T-helper 2 cell treated with Interferon-gamma antibody and Interleukin-4, amounts not matched to agents 5 μg/mL and 100 μg/mL, for 36 hours (primary cell): ENCODE measurements at regions not wholly inside any gene's neighbourhood (a gene's known extent, or its start where the extent isn't known, plus 50 kb on each side); places are given as distances from the start of the nearest gene placed in this dataset.

Experiments
- DNase-seq: peaks from one replicate; pipeline ENCODE4 v3.0.0; 2021; ENCODE audit warnings: low spot score
- H3K27ac Mint-ChIP-seq: one replicate; pipeline ENCODE4 v1.8.0; 2021; ENCODE audit warnings: mild to moderate bottlenecking, mixed read lengths
- H3K27me3 Mint-ChIP-seq: one replicate; pipeline ENCODE4 v1.8.0; 2021; ENCODE audit warnings: low read depth, mixed read lengths
- H3K36me3 Mint-ChIP-seq: one replicate; pipeline ENCODE4 v1.8.0; 2021; ENCODE audit warnings: low read depth, mixed read lengths
- H3K4me1 Mint-ChIP-seq: one replicate; pipeline ENCODE4 v1.8.0; 2021; ENCODE audit warnings: low read depth, mixed read lengths
- H3K4me3 Mint-ChIP-seq: one replicate; pipeline ENCODE4 v1.8.0; 2022; ENCODE audit warnings: mild to moderate bottlenecking, moderate library complexity, mixed read lengths
- H3K9me3 Mint-ChIP-seq: one replicate; pipeline ENCODE4 v1.8.0; 2021; ENCODE audit warnings: mixed read lengths

DNA sequence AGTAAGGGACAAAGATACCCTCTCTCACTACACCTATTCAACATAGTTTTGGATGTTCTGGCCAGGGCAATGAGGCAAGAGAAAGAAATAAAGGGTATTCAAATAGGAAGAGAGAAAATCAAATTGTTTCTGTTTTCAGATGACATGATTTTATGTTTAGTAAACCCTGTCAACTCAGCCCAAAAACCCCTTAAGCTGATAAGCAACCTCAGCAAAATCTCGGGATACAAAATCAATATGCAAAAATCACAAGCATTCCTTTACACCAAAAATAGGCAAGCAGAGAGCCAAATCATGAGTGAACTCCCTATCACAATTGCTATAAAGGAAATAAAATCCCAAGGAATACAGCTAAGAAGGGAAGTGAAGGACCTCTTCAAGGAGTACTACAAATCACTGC, 1130.7 kb upstream of the PIK3C3 start:
- DNase-seq: no peak
- Mint-ChIP-seq H3K27ac (no peak overlapping the region), H3K4me1 (no peaks in the 10 kb centered on the region), H3K27me3 (no peaks in the 10 kb centered on the region), H3K36me3 (no peaks in the 10 kb centered on the region), H3K9me3 (peaks cover 25% of the 10 kb centered on the region), H3K4me3 (no peak overlapping the region)

DNA sequence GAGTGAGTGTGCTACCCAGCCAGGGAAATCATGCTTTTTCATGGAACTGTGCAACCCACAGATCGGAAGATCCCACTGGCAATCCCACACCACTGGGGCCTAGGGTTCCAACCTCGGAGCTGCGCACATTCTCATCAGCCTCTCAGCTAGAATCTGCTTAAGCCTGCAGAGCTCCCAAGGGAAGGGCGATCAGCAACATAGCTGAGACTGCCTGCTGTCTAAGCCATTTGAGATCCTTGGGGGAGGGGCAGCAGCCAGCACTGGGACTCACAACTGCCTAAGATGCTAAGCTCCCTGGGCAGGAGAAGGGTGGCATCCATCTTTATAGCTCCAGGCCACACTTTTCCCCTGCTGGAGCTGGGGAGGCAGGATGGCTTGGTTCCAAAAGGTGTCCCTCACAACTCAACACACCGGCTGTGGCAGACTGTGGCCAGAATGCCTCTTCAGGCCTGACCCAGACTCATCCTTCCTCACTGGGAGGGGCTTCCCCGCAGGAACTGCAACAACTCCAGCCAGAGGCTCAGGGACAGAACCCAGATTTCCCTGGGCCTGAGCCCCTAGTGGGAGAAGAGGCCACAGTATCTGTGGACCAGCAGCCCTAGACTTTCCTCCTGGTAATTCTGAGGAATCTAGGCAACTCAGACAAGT, 1133.3 kb upstream of the PIK3C3 start:
- peaks cover 36% of the 10 kb centered on the region for H3K9me3 Mint-ChIP-seq
- no peak for DNase-seq
- H3K27ac Mint-ChIP-seq: no peak overlapping the region
- no peaks in the 10 kb centered on the region for H3K4me1 Mint-ChIP-seq
- H3K36me3 Mint-ChIP-seq: no peaks in the 10 kb centered on the region
- H3K4me3 Mint-ChIP-seq: no peak overlapping the region
- no peaks in the 10 kb centered on the region for H3K27me3 Mint-ChIP-seq

DNA sequence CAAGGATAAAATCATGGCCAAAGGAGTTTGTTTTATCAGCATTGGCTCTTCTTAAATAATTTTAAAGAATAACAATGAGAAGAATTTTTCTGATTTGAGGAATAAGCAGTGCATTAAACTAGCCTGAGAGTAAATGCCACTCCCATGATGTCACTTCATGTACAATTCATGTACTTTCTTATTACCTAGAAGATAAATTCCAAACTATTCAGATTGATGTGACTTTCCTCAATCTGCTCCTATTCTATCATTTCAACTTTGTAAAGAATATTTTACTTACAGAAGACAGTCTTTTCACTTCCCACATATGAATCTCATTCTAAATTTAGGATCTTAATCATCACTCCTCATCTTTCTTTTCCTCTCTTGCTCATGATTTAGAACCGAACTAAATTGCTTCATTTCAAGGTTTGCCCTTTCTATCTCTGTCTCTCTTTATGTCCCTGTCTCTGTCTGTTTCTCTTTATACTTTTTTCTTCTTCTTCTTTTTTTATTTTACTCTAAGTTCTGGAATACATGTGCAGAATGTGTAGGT, 1142.0 kb upstream of the PIK3C3 start:
- Mint-ChIP-seq H3K27ac (no peak overlapping the region), H3K36me3 (no peaks in the 10 kb centered on the region), H3K4me3 (no peak overlapping the region), H3K9me3 (peaks cover 28% of the 10 kb centered on the region), H3K27me3 (no peaks in the 10 kb centered on the region), H3K4me1 (no peaks in the 10 kb centered on the region)
- DNase-seq: no peak

DNA sequence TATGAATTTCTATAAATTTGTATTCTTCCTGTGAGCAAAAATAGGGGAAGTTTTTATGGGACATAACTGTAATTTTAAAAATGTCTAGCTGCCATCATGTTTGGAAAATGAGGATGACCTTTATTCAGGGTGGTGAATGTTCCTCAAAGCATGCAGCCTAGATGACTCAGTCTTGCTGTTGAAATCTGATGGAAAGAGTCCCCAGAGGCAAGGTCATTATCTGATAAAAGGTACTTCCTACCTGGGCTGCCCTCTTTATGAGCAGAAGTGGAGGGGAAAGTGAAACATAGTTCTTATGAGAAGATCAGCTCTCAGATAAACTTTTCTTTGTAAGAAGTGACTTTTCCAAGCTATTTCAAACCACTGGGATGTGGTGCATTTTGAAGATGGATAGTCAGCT, 1144.7 kb upstream of the PIK3C3 start:
- H3K27ac Mint-ChIP-seq: no peak overlapping the region
- no peak overlapping the region for H3K4me3 Mint-ChIP-seq
- peaks cover 20% of the 10 kb centered on the region for H3K9me3 Mint-ChIP-seq
- no peaks in the 10 kb centered on the region for H3K36me3 Mint-ChIP-seq
- DNase-seq: no peak
- no peaks in the 10 kb centered on the region for H3K4me1 Mint-ChIP-seq
- no peaks in the 10 kb centered on the region for H3K27me3 Mint-ChIP-seq

DNA sequence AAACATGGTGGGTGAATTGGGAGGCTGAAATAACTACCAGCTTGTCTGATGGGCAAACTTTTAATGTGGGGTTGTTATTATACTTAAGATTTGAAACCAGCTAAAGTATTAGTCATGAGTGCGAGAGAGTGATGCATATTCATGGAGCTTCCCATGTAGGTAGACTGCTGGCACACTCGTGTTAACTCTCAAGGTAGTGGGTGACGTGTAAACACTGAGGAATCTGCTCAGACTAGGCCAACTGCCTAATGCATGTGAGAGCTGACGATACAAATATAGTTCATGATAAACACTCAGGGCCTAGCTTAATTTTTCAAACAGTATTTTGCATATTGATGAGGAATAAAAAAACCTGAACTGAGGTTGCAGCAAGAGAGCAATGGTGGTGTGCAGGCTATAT, 1165.7 kb upstream of the PIK3C3 start:
- H3K27me3 Mint-ChIP-seq: no peaks in the 10 kb centered on the region
- no peaks in the 10 kb centered on the region for H3K4me1 Mint-ChIP-seq
- H3K9me3 Mint-ChIP-seq: peaks cover 33% of the 10 kb centered on the region
- no peak overlapping the region for H3K27ac Mint-ChIP-seq
- H3K36me3 Mint-ChIP-seq: no peaks in the 10 kb centered on the region
- DNase-seq: no peak
- no peak overlapping the region for H3K4me3 Mint-ChIP-seq

DNA sequence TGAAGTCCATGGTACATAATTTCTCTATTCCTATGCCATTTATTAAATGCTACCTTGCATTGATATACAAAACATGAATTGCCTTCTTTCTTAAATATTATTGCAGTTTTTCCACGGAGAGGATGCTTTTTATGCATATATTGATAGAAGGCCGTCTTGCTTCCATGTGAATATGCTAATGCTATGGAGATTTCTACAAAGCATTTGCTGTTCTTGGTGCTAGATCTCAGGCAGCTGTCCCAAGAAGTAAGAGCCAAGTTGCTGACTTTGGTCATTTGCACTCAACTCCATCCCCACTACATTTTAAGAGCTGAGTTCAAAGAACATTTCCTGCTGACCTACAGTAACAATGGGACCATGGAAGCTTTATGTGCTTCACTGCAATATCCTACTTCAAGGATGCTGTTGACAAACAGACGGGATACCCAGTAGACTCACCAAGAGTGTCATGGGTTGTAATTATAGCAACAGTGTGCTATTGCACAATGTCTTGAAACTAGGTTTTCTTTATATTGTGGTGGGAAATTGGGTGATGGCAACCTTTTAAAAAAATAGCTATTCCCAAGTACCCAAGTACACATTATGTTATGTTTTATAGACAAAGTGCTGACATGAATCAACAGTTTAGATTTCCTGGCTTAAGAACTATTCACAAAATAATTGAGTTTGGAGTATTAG, 1172.4 kb upstream of the PIK3C3 start:
- H3K27ac Mint-ChIP-seq: no peak overlapping the region

DNA sequence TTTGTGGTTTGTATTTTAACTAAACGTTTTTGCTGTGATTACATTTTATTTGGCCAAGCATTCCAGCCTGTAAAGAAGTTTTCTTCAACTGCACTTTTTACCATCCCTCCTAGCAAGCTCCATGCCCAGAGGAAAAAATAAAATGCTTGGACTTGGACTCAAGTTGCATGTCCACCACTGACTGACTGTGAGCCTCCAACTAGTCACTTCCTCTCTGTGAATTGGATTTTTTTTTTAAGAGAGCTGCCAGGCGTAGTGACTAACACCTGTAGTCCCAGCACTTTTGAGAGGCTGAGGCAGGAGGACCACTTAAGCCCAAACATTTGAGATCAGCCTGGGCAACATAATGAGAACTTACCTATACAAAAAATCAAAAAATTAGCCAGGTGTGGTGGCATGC, 1185.2 kb upstream of the PIK3C3 start:
- Mint-ChIP-seq H3K4me3 (no peak overlapping the region), H3K4me1 (no peaks in the 10 kb centered on the region), H3K27ac (no peak overlapping the region), H3K36me3 (no peaks in the 10 kb centered on the region), H3K9me3 (peaks cover 41% of the 10 kb centered on the region), H3K27me3 (no peaks in the 10 kb centered on the region)
- no peak for DNase-seq

More for the DNA sequence above, 1172.4 kb upstream of the PIK3C3 start:
- DNase-seq: no peak
- Mint-ChIP-seq H3K36me3 (no peaks in the 10 kb centered on the region), H3K4me1 (no peaks in the 10 kb centered on the region), H3K4me3 (no peak overlapping the region), H3K9me3 (peaks cover 51% of the 10 kb centered on the region), H3K27me3 (no peaks in the 10 kb centered on the region)

DNA sequence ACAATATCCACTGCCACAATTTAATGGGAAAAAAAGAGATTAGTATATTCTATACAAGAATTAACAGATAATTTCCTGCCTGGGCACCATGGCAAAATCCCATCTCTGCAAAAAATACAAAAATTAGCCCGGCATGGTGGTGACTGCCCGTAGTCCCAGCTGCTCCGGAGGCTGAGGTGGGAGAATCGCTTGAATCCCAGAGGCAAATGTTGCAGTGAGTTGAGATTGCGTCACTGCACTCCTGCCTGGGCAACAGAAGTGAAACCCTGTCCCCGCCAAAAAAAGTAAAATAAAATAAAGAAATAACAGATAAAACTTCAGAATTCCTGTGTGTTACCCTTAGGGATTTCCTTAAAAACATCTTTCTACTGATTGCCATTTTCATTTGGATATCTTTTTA, 1194.8 kb upstream of the PIK3C3 start:
- Mint-ChIP-seq H3K27me3 (no peaks in the 10 kb centered on the region), H3K27ac (no peak overlapping the region)

DNA sequence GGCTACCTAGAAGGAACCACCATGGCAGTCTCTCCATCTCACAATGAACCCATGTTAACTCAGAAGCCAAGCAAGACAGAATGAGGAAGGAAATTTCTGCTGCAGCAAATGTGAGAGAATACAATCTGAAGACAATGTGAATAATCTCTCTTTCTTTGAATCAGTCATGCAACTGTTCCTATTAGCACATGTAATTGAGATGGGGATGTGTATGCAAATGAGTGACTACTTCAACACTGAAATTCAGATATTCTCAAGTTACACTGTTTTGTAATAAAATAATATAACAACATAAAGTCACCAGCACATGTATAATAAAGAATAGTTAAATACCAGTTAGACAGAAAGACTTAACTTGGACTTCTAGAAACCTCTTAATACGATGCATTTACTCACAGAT, 1200.6 kb upstream of the PIK3C3 start:
- Mint-ChIP-seq H3K36me3 (no peaks in the 10 kb centered on the region), H3K4me1 (no peaks in the 10 kb centered on the region), H3K27ac (no peak overlapping the region), H3K27me3 (no peaks in the 10 kb centered on the region), H3K9me3 (peaks cover 36% of the 10 kb centered on the region), H3K4me3 (no peak overlapping the region)
- no peak for DNase-seq

More for the DNA sequence above, 1194.8 kb upstream of the PIK3C3 start:
- no peak for DNase-seq
- H3K4me1 Mint-ChIP-seq: no peaks in the 10 kb centered on the region
- H3K36me3 Mint-ChIP-seq: no peaks in the 10 kb centered on the region
- no peak overlapping the region for H3K4me3 Mint-ChIP-seq
- peaks cover 30% of the 10 kb centered on the region for H3K9me3 Mint-ChIP-seq

DNA sequence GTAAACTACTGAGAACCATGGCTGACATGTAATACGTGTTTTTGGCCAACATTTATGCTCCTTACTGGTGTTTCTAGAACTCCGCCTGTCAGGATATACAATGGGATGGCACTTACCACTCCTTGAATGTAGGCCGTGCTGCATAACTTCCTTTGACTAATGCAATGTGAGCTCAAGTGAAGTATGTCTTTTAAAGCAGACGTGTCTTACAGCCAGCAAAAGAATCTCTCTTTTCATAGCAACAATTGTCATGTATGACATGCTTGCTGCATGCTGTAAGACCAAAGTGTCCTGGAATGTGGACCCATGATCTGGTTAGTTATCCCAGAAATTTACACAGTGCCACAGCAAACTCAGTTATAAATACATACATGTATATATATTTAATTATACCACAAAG, 1202.7 kb upstream of the PIK3C3 start:
- no peaks in the 10 kb centered on the region for H3K27me3 Mint-ChIP-seq
- no peak overlapping the region for H3K4me3 Mint-ChIP-seq
- H3K27ac Mint-ChIP-seq: no peak overlapping the region
- DNase-seq: no peak
- no peaks in the 10 kb centered on the region for H3K36me3 Mint-ChIP-seq
- no peaks in the 10 kb centered on the region for H3K4me1 Mint-ChIP-seq
- H3K9me3 Mint-ChIP-seq: peaks cover 37% of the 10 kb centered on the region

DNA sequence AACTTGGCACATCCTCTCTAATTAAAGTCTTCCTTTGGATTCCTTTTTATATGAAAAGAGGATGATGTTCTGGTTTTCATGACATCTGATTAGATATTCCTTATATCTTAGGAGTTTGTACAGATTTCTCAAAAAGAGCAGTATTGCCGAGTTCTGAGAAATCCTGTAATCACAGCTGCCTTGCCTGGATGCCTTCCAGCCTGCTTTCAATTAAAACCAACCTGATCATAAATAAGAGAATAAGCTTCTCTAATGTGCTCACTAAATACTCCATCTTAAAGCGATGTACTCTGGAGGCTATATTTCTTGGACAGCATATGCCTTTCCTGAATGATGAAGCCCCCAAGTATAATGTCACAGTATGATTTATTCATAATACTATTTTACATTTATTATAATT, 1203.8 kb upstream of the PIK3C3 start:
- Mint-ChIP-seq H3K27ac (no peak overlapping the region), H3K4me3 (no peak overlapping the region), H3K36me3 (no peaks in the 10 kb centered on the region), H3K4me1 (no peaks in the 10 kb centered on the region), H3K27me3 (no peaks in the 10 kb centered on the region), H3K9me3 (peaks cover 40% of the 10 kb centered on the region)
- no peak for DNase-seq

DNA sequence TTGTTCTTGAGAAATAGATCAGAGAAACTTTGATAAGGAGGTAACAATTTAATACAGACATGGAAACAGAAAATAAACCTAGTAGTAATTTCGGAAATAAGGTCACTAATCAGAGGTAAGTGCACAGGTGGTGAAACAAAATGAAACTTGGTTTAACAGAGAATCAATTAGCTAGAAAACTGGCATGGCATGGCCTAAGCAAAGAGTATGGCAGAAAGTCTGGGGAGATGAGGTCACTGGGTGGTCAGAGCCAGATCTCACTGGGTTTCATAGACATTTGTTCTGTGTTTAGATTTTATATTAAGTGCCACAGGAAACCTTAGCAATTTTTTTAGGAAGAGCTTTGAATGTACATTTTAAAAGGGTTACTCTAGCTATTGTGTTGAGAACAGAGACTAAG, 1216.0 kb upstream of the PIK3C3 start:
- no peaks in the 10 kb centered on the region for H3K27me3 Mint-ChIP-seq
- no peak overlapping the region for H3K4me3 Mint-ChIP-seq
- H3K9me3 Mint-ChIP-seq: peaks cover 25% of the 10 kb centered on the region
- H3K36me3 Mint-ChIP-seq: no peaks in the 10 kb centered on the region
- no peak overlapping the region for H3K27ac Mint-ChIP-seq
- no peak for DNase-seq
- H3K4me1 Mint-ChIP-seq: no peaks in the 10 kb centered on the region

DNA sequence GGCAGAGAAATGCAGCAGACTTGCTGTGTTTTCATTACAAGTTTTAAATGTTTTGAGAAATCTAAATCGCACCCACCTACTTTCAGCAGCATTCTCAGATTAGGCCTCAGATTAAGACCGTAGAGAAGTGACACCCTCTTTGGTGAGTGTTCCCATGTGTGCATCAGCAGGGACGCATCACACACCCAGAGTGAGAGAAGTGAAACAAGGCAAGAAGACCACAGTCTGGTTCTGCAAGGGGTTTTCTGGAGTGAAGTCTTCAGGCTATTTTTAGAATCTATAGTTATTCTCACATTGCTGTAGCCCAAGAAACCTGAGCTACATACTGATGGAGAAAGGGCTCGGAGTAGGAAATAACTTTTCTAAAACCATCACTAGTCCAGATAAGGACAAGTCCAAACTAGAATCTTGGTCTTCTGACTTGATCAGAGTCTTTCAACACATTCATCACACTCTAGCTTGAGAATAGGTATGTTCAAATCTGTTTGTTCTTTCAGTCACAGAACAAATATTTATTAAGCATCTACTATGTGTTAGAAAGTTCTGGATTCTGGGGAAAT, 1216.6 kb upstream of the PIK3C3 start:
- Mint-ChIP-seq H3K4me3 (no peak overlapping the region), H3K27ac (no peak overlapping the region), H3K27me3 (no peaks in the 10 kb centered on the region), H3K9me3 (peaks cover 25% of the 10 kb centered on the region), H3K36me3 (no peaks in the 10 kb centered on the region), H3K4me1 (no peaks in the 10 kb centered on the region)
- DNase-seq: no peak

DNA sequence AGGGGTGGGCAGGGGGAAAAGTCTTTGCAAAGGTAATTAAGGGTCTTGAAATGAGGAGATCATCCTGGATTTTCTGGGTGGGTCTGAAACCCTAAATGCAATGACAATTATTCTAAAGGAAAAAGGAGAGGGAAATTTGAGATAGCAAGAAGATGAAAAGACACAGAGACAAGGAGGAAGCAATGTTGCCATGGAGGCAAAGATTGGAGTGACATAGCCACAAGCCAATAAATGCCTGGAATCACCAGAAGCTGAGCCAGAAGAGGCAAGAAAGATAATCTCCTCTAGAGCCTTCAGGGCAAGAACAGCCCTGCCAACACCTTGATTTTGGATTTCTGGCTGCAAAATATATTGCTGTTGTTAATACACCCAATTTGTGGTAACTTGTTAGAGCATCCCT, 1246.3 kb upstream of the PIK3C3 start:
- DNase-seq: no peak
- Mint-ChIP-seq H3K9me3 (peaks cover 36% of the 10 kb centered on the region), H3K27ac (no peak overlapping the region), H3K27me3 (no peaks in the 10 kb centered on the region), H3K4me1 (no peaks in the 10 kb centered on the region), H3K4me3 (no peak overlapping the region), H3K36me3 (no peaks in the 10 kb centered on the region)
